ENCODE measurements at regions not wholly inside any gene's neighbourhood (a gene's known extent, or its start where the extent isn't known, plus 50 kb on each side); places are given as distances from the start of the nearest gene placed in this dataset.

DNA sequence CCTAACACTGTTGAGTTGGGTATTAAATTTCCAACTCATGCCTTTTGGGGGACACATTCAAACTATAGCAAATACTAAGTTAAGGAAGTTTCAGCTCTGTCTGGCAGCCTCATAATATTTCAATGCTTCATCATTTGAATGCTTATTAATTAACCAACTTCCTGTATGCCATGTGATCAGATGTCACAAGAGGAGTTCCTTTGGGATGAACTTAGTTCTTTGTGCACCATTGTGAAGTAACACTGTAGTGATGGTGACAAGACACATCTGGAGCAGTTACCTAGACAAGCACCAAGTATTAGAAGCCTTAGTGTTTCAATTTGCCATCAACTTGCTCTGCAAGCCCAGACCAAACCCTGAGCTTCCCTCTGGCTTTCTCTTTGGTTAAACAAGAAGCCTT lies 90.7 kb upstream of the IL12B start:
- Histone ChIP-seq H3K4me1 (no peaks in the 10 kb centered on the region), H3K4me3 (replicated peaks in 1 of 3) (no peak overlapping the region), H3K36me3 (no peaks in the 10 kb centered on the region), H3K27ac (no peak overlapping the region), H3K9me3 (no peaks in the 10 kb centered on the region), H3K27me3 (no peaks in the 10 kb centered on the region)
- TF ChIP-seq POLR2A (IDR thresholded peaks at IDR 0.05): no peak
- TF ChIP-seq, protein P1, sequence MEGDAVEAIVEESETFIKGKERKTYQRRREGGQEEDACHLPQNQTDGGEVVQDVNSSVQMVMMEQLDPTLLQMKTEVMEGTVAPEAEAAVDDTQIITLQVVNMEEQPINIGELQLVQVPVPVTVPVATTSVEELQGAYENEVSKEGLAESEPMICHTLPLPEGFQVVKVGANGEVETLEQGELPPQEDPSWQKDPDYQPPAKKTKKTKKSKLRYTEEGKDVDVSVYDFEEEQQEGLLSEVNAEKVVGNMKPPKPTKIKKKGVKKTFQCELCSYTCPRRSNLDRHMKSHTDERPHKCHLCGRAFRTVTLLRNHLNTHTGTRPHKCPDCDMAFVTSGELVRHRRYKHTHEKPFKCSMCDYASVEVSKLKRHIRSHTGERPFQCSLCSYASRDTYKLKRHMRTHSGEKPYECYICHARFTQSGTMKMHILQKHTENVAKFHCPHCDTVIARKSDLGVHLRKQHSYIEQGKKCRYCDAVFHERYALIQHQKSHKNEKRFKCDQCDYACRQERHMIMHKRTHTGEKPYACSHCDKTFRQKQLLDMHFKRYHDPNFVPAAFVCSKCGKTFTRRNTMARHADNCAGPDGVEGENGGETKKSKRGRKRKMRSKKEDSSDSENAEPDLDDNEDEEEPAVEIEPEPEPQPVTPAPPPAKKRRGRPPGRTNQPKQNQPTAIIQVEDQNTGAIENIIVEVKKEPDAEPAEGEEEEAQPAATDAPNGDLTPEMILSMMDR (IDR thresholded peaks at IDR 0.05): no peak
- no peak for DNase-seq
- intact Hi-C loops (cut with DNase I): no loop called here

DNA sequence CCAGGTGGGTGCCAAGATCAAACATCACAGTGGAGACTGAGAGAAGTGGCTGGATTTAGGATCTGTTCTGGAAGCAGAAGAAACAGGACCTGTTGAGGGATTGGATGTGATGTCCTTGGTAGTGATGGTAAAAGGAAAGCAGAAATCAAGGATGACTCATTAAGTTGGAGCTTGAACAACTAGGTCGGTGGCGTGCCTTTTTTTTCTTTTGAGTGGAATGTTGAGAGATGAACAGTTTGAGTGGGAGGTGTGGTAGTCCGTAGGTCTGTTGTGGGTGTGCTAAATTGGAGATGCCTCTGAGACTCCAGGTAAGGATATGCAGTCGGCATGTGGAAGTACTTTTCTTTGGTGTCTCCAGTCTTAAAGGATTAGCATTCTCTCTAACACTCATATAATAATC lies 92.1 kb upstream of the IL12B start:
- WGBS, 2 donors: 69 to 83% methylated on average over 4 of the region's 4 CpGs
- TF ChIP-seq, protein P1 (IDR thresholded peaks at IDR 0.05): no peak
- no peak for TF ChIP-seq POLR2A (IDR thresholded peaks at IDR 0.05)

DNA sequence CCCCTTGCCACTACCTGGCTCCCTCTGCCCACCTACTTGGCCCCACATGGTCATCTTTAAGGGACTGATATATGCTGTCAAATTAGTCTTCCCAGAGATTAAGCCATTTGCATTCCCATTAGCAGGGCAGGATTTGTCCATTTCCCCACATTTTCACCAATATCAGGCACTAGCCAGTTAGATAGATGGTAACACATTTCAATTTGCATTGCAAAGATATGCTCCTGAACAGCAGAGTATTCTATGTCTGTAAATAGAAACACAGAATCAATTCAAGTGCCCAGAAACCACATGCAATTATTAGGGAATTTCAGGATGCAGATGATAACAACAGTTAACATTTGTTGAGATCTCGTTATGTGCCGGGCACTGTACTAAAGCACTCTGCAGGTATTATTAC lies 92.6 kb upstream of the IL12B start:
- Histone ChIP-seq H3K27me3 (no peaks in the 10 kb centered on the region), H3K4me3 (replicated peaks in 1 of 3) (no peak overlapping the region), H3K36me3 (no peaks in the 10 kb centered on the region), H3K4me1 (no peaks in the 10 kb centered on the region), H3K27ac (no peak overlapping the region), H3K9me3 (no peaks in the 10 kb centered on the region)
- no peak for DNase-seq
- intact Hi-C loops (cut with DNase I): no loop called here
- TF ChIP-seq, protein P1 (IDR thresholded peaks at IDR 0.05): no peak
- no peak for TF ChIP-seq POLR2A (IDR thresholded peaks at IDR 0.05)
- WGBS, 2 donors: 96 to 97% methylated on average over 2 of the region's 2 CpGs

More for the DNA sequence above, 92.1 kb upstream of the IL12B start:
- no peaks in the 10 kb centered on the region for H3K27me3 ChIP-seq
- H3K27ac ChIP-seq: no peak overlapping the region
- DNase-seq: no peak
- H3K4me1 ChIP-seq: no peaks in the 10 kb centered on the region
- intact Hi-C loops (cut with DNase I): no loop called here
- H3K9me3 ChIP-seq: no peaks in the 10 kb centered on the region
- no peaks in the 10 kb centered on the region for H3K36me3 ChIP-seq
- no peak overlapping the region for H3K4me3 ChIP-seq (replicated peaks in 1 of 3)

DNA sequence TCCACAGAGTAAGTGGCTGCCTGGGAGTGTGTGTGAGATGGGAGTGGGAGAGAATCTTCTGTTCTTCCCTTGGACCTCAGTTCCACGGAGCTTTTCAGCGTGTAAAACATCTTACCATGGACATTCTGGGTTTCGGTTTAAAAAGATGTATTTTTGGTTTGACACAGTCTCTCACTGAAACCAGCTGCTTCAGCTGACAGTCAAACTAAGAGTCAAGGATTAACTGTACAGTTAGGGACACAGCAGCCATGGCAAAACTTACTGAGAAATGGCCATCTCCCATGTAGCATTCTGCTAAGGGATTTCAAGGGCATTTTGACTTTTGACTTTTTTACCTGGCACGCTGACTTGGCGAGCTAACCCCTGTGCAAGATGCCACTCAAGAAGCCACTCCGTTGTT lies 93.8 kb upstream of the IL12B start:
- H3K9me3 ChIP-seq: no peaks in the 10 kb centered on the region
- no peak for TF ChIP-seq POLR2A (IDR thresholded peaks at IDR 0.05)
- TF ChIP-seq, protein P1 (IDR thresholded peaks at IDR 0.05): no peak
- no peaks in the 10 kb centered on the region for H3K27me3 ChIP-seq
- intact Hi-C loops (cut with DNase I): no loop called here
- H3K4me1 ChIP-seq: no peaks in the 10 kb centered on the region
- DNase-seq: no peak
- WGBS, 2 donors: 86 to 90% methylated on average over 6 of the region's 6 CpGs
- H3K36me3 ChIP-seq: no peaks in the 10 kb centered on the region
- no peak overlapping the region for H3K27ac ChIP-seq
- no peak overlapping the region for H3K4me3 ChIP-seq (replicated peaks in 1 of 3)

DNA sequence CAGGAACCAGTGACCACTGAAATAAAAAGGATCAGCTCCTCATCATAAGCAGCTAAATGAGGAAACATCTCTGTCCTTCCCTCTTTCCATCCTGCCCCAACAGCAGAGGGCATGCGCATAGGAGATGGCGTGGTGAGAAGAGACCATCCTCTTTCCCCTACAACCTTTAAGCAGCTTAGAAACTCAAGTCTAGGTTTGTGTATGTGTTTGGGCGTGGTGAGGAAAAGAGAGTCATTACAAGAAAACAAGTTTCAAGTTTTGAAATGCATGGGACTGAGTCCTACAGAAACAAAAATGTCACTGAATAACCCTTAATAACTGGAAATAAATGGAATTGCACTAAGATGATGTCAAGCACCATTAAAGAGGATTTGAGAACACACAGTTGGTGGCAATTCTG lies 96.4 kb upstream of the IL12B start:
- Histone ChIP-seq H3K27ac (no peak overlapping the region), H3K36me3 (no peaks in the 10 kb centered on the region), H3K27me3 (no peaks in the 10 kb centered on the region), H3K9me3 (no peaks in the 10 kb centered on the region), H3K4me1 (no peaks in the 10 kb centered on the region), H3K4me3 (replicated peaks in 1 of 3) (no peak overlapping the region)
- TF ChIP-seq POLR2A (IDR thresholded peaks at IDR 0.05): no peak
- TF ChIP-seq, protein P1 (IDR thresholded peaks at IDR 0.05): no peak
- DNase-seq: no peak
- WGBS, 2 donors: 94 to 96% methylated on average over 3 of the region's 3 CpGs
- intact Hi-C loops (cut with DNase I): no loop called here
